T-helper 2 cell treated with Interferon-gamma antibody and Interleukin-4, amounts not matched to agents 100 ng/mL and 5 ng/mL, for 36 hours (primary cell): ENCODE measurements at regions not wholly inside any gene's neighbourhood (a gene's known extent, or its start where the extent isn't known, plus 50 kb on each side); places are given as distances from the start of the nearest gene placed in this dataset.

Experiments
- intact Hi-C: fragments of 100-400 bp; cut with micrococcal nuclease; formaldehyde crosslinking; loops from one replicate; pipeline ENCODE4 v1.15.1; 2023

DNA sequence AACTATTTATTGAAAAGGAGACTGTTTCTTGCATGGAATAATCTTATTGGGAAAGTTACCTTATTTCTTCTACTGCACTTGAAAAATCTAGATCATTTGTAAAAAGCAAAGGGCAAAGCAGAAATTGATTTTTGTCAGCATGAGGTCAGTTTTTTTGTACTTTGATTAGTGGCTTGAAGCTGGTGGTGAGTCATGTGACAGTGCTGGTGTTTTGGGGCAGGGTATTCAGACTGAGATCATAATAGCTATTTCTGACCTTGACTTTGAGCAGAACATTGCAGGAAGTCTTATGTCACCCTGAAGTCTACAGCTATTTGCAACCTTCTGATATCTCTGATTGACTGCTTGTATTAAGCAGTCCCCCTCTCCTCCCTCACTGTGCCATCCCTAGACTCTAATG lies 66.3 kb upstream of the SORCS3 start:
- intact Hi-C loops: no loop called here

DNA sequence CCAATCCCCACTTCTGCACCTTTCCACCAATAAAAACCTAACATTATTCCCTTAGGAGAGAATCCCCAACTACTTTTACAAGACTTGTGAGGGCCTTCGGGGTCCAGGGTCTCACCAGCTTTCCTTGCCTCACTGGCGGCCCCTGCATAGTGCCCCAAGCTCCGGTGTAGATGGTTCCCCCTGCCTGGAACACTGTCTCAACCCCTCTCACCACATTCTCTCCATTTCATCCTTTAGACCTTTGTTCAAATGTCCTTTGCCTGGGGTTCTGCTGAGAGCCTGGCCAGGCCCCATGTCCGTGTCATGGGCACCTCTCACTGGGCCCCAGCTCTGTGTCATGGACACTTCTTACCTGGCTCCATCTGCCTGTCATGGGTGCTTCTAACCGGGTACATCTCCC lies 64.5 kb upstream of the SORCS3 start:
- intact Hi-C loops: no loop called here

DNA sequence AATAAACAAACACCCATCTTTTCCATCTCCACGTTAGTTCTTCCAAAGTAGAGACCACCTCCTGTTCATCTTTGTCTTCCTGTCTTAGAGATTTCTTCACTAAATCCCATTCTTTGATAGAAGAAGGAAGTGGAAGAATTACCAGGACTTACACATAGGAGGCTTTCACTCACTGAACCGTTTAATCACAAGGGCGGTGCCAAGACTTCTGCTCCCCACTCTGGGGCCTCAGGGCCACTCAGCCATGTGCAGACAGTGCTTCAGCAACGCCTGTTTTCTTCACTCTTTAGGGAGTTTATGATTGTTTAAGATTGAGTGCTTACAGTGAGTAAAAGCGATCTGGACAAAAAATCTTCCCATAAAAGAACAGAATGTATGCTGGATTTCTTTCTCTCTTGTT lies 63.9 kb upstream of the SORCS3 start:
- intact Hi-C loops: no loop called here

DNA sequence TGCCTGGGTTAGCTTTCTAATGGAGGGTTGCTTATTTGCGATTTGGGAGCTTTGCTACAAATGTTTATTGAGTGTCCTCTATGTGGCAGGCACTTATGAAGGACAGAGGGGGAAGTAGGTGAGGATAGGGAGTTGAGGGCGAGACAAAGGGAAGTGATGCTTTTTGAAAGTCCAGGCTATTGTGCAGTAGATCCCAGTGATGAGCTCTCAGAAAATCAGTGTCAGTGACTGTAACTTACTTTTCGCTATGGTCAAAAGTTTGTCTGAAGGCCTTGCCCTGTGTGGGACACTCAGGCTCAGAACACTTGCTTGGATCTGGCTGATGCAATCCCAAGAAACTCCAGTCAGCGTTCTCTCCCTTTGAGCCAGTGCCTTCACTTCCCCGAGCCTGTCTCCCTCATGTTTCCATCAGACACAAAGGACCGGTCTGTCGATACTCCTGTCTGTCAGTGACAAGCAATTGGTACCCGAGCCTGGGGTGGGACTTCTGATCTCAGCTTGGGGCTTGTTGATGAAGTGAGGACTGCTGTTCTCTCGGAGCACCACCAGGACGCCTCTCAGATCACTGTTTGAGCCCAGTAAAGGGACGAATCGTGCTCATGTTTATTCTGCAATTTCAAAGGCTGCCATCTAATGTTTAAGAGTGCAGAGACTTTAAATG lies 63.1 kb upstream of the SORCS3 start:
- intact Hi-C loops: no loop called here

GRCh38 chr10:104578671-104579070 lies 62.4 kb upstream of the SORCS3 start:
- intact Hi-C loops: no loop called here

- intact Hi-C loops: no loop called here
Observed at GRCh38 chr10:104579136-104579535, 62.0 kb upstream of the SORCS3 start.

GRCh38 chr10:104580321-104580720 lies 60.8 kb upstream of the SORCS3 start:
- intact Hi-C loops: no loop called here

DNA sequence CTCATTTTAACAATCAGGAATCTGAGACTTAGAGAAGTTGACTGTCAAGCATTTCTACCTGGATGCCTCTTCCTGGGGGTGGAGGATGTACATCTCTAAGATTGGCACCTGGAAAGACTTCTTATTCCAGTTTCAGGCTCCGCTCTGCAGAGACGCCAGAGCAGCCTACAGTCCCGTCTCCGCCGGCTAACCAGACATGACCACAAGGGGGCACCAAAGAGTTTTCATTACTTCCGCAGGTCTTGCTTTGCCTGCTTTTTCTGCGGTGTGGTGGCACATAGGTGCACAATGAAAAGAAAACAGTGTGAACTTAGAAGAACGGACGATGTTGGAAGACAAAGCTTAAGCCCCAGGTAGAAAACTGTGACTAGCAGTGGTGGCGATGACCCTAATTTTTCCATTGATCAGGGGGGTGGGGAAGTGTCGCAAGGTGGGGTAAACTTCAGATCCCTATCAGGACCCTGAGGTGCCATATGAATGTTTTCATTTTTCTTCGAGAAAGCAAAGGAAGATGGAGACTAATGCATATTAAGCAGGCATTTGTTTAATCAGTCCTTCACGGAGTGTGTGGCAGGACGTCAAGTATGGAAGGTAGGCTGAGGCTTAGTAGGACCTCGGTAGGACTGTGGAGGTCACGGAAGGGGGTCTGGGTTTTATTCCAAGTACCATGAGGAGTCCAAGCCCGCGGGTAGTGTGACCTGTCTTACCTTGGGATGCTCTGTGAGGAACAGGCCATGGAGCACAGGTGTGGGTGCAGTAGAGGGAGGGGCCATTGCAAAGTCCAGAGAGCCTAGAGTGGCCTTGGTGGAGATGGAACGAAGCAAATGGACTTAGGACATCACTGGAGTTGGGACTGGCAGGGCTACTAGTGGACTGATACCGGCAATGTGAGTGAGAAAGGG lies 60.1 kb upstream of the SORCS3 start:
- intact Hi-C loops: loop anchor here (1.0 kb wide), 1 partner anchor 33 kb away; no protein-coding TSS in a partner anchor

GRCh38 chr10:104581884-104582601 lies 59.0 kb upstream of the SORCS3 start:
- intact Hi-C loops: loop anchor here (1.0 kb wide), 1 partner anchor 32 kb away; no protein-coding TSS in a partner anchor

DNA sequence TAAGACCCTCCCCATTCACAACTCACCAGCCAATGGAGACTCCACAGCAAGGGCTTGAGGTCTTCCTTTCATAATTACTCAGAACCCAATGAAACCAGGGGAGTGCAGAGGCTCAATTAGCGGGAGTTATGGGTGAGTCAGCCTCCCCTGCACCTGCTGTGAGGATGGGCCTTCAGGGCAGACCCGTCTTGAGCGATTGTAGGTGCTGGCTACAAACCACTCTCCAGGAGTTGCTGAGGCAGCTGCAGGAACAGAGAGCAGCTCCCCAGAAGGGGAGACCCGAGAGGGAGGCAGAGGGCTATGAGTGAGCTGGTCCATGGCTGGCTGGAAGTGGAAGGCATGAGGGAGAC lies 58.5 kb upstream of the SORCS3 start:
- intact Hi-C loops: no loop called here

DNA sequence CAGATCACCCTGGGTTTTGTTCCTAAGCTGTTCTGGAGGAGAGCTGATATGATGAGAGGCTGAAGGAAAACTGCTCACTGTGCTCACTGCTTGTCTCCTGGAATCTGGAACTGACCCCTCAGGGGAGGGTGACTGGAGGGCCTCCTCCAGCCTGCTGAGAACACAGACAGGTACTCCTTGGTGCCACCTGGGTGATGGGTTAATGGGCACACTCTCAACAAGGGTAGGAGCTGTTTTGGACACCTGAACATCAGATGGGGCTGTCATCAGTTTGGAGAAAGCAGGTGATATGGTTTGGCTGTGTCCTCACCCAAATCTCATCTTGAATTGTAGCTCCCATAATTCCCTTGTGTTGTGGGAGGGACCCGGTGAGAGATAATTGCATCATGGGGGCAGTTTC lies 58.1 kb upstream of the SORCS3 start:
- intact Hi-C loops: no loop called here

DNA sequence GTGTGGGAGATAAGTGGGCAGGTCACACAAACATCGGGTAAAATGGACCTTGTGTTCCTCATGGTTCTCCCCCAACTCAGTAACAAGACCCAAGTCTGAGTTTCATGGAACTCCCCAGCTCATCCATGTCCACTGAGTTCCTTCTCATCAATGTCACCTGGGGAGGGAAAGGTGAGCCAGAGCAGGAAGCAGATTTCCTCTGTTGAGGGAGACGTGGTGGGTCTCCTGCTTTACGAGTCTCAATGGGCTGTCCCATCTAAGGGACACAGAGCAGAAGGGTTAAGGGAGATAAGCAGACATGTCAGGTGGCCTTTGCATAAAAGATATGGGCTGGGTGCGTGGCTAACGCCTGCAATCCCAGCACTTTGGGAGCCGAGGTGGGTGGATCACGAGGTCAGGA lies 56.5 kb upstream of the SORCS3 start:
- intact Hi-C loops: no loop called here

DNA sequence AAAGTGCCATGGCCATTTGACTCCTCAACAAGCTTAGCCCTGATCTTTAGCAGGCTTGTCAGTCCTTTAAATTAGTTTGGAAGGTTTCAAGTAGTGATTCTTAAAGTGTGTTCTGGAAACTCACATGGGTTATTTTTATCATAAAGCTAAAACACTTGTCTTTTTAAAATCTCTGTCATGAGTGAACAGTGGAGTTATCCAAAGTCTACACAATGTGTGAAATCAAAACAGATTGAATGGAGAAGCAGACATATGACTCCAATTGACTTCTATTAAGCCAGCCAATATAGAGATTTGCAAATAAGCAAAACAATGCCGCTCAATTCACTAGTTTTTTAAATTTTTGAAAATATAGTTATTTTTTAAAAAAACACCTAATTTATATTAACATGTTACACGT lies 53.3 kb upstream of the SORCS3 start:
- intact Hi-C loops: no loop called here

DNA sequence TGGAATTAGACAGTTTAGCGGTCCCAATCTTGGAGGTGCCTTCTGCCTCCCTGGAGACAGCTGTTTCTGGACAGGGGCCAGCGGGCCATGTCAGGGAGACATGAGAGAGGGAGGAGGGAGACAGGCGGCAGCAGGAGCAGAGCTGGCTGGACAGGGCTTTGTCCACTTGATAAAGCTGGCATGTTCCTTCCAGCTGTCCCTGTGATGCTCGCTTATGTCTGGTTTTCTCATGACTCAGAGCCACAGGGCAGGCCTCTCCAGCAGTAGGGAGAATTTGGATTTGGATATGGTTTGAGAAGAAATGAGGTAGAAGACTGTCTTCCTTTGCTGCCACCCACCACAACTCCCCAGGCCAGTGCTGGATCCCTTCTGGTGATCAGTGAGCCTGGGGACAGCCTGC lies 51.7 kb upstream of the SORCS3 start:
- intact Hi-C loops: no loop called here

DNA sequence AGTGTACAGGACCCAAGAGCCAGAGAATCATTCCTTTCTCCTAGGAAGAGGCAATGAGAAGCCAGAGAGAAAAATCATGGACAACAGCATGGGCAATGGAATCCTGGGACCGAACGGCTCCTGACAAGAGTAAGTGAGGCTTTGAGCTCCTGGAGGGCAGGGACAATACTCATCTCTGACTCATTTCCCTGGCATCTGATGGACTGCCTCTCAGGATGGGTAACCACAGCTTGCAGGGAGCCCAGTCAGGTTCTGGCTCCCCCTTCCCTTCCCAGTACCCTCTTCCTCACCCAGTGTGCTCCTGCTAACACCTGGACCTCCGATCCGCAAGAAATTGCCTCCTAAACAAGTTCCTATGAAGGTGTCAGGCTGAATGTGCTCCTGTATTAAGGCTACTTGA lies 51.2 kb upstream of the SORCS3 start:
- intact Hi-C loops: no loop called here
